Astrocyte (in vitro differentiated cells and primary cell): ENCODE measurements at regions not wholly inside any gene's neighbourhood (a gene's known extent, or its start where the extent isn't known, plus 50 kb on each side); places are given as distances from the start of the nearest gene placed in this dataset.

Experiments used
- DNase-seq: peaks from one replicate; pipeline ENCODE4 v3.0.0-alpha.2; 2010; ENCODE audit warnings: low read depth
- FAIRE-seq: peaks from 2 replicates; lab custom pipeline; 2011; peaks lifted over from hg19 to GRCh38; lab: Jason Lieb, UNC
- H2AFZ ChIP-seq: 2 replicates; pipeline ENCODE4 v1.6.0; 2012; ENCODE audit warnings: low read depth, low read length, inconsistent platforms
- H3K27ac ChIP-seq: 2 replicates; pipeline ENCODE4 v1.5.1; 2011; ENCODE audit warnings: low read depth, low read length, inconsistent platforms
- H3K27me3 ChIP-seq: 2 replicates; pipeline ENCODE4 v1.6.0; 2011; ENCODE audit warnings: low read length, inconsistent platforms; ENCODE audit not compliant: insufficient read depth
- H3K36me3 ChIP-seq: 2 replicates; pipeline ENCODE4 v1.5.1; 2011; ENCODE audit warnings: low read length, inconsistent platforms; ENCODE audit not compliant: insufficient read depth
- H3K4me1 ChIP-seq: 2 replicates; pipeline ENCODE4 v1.5.1; 2011; ENCODE audit warnings: low read length, inconsistent platforms; ENCODE audit not compliant: insufficient read depth
- H3K4me2 ChIP-seq: 2 replicates; pipeline ENCODE4 v1.6.0; 2012; ENCODE audit warnings: low read length, inconsistent platforms
- H3K4me3 ChIP-seq: 2 replicates; pipeline ENCODE4 v1.5.1; 2011; ENCODE audit warnings: low read depth, mild to moderate bottlenecking, low read length, inconsistent platforms; ENCODE audit not compliant: insufficient read depth
- H3K79me2 ChIP-seq: 2 replicates; pipeline ENCODE4 v1.6.0; 2012; ENCODE audit warnings: mild to moderate bottlenecking, low read length, inconsistent platforms; ENCODE audit not compliant: insufficient read depth
- H3K9ac ChIP-seq: 2 replicates; pipeline ENCODE4 v1.6.0; 2012; ENCODE audit warnings: mild to moderate bottlenecking, low read length, inconsistent platforms
- H3K9me3 ChIP-seq: 2 replicates; pipeline ENCODE4 v1.5.1; 2012; ENCODE audit warnings: low read depth, mild to moderate bottlenecking, low read length, inconsistent platforms; ENCODE audit not compliant: insufficient read depth
- H4K20me1 ChIP-seq: 2 replicates; pipeline ENCODE4 v1.6.0; 2012; ENCODE audit warnings: low read length, inconsistent platforms; ENCODE audit not compliant: insufficient read depth
- H3K27ac Mint-ChIP-seq: one replicate; pipeline ENCODE4 v1.8.0; 2021; ENCODE audit warnings: mild to moderate bottlenecking, mixed read lengths; ENCODE audit not compliant: unreplicated experiment
- H3K27me3 Mint-ChIP-seq: one replicate; pipeline ENCODE4 v1.8.0; 2021; ENCODE audit warnings: low read depth, mixed read lengths; ENCODE audit not compliant: unreplicated experiment
- H3K36me3 Mint-ChIP-seq: one replicate; pipeline ENCODE4 v1.8.0; 2021; ENCODE audit warnings: low read depth, mixed read lengths; ENCODE audit not compliant: unreplicated experiment
- H3K4me1 Mint-ChIP-seq: one replicate; pipeline ENCODE4 v1.8.0; 2021; ENCODE audit warnings: low read depth, mixed read lengths; ENCODE audit not compliant: unreplicated experiment
- H3K4me3 Mint-ChIP-seq: one replicate; pipeline ENCODE4 v1.8.0; 2021; ENCODE audit warnings: mild to moderate bottlenecking, moderate library complexity, mixed read lengths; ENCODE audit not compliant: unreplicated experiment
- H3K9me3 Mint-ChIP-seq: one replicate; pipeline ENCODE4 v1.8.0; 2021; ENCODE audit warnings: mild to moderate bottlenecking, mixed read lengths; ENCODE audit not compliant: unreplicated experiment
- CTCF ChIP-seq: IDR thresholded peaks from 2 replicates; pipeline ENCODE4 v1.5.1; 2011; ENCODE audit warnings: low read depth, mild to moderate bottlenecking, inconsistent platforms, low read length, moderate library complexity; ENCODE audit not compliant: insufficient read depth
- EZH2 ChIP-seq: IDR thresholded peaks from 2 replicates; pipeline ENCODE4 v1.6.1; 2012; ENCODE audit warnings: mild to moderate bottlenecking, low read length, inconsistent platforms; ENCODE audit not compliant: insufficient read depth

GRCh38 chr15:29458361-29458760, 188.7 kb upstream of the NSMCE3 start:
- DNase-seq (no peak), FAIRE-seq (no peak)
- Histone ChIP-seq H3K9me3 (no peaks in the 10 kb centered on the region), H3K9ac (no peak overlapping the region), H3K79me2 (no peaks in the 10 kb centered on the region), H3K27me3 (no peaks in the 10 kb centered on the region), H2AFZ (no peak overlapping the region), H3K4me2 (no peak overlapping the region), H3K4me3 (no peak overlapping the region), H3K4me1 (no peaks in the 10 kb centered on the region), H4K20me1 (no peaks in the 10 kb centered on the region), H3K36me3 (no peaks in the 10 kb centered on the region), H3K27ac (no peak overlapping the region)
- Mint-ChIP-seq H3K4me3 (no peak overlapping the region), H3K36me3 (no peaks in the 10 kb centered on the region), H3K27me3 (no peaks in the 10 kb centered on the region), H3K9me3 (no peaks in the 10 kb centered on the region), H3K4me1 (no peaks in the 10 kb centered on the region), H3K27ac (no peak overlapping the region)
- TF ChIP-seq EZH2 (no peak), CTCF (no peak)

- Histone ChIP-seq H3K36me3 (no peaks in the 10 kb centered on the region), H3K79me2 (no peaks in the 10 kb centered on the region), H3K27ac (no peak overlapping the region), H3K4me3 (no peak overlapping the region), H3K4me2 (no peak overlapping the region), H3K9ac (no peak overlapping the region), H3K27me3 (no peaks in the 10 kb centered on the region), H3K4me1 (no peaks in the 10 kb centered on the region), H3K9me3 (no peaks in the 10 kb centered on the region), H4K20me1 (no peaks in the 10 kb centered on the region), H2AFZ (no peak overlapping the region)
- DNase-seq (no peak), FAIRE-seq (no peak)
- TF ChIP-seq CTCF (no peak), EZH2 (no peak)
- H3K4me1 Mint-ChIP-seq, result peaks cover 4% of the 10 kb centered on the region
- no peaks in the 10 kb centered on the region for H3K27me3 Mint-ChIP-seq
- no peaks in the 10 kb centered on the region for H3K36me3 Mint-ChIP-seq
- H3K27ac Mint-ChIP-seq, result no peak overlapping the region
- H3K9me3 Mint-ChIP-seq, result no peaks in the 10 kb centered on the region
- no peak overlapping the region for H3K4me3 Mint-ChIP-seq
Measured at GRCh38 chr15:29457729-29458128, 188.1 kb upstream of the NSMCE3 start.

GRCh38 chr15:29456964-29457363, 187.3 kb upstream of the NSMCE3 start:
- H3K4me1 Mint-ChIP-seq, result peaks cover 8% of the 10 kb centered on the region
- Histone ChIP-seq H3K4me2 (no peak overlapping the region), H3K4me3 (no peak overlapping the region), H3K27ac (no peak overlapping the region), H3K4me1 (no peaks in the 10 kb centered on the region), H3K79me2 (no peaks in the 10 kb centered on the region), H3K36me3 (no peaks in the 10 kb centered on the region), H3K27me3 (no peaks in the 10 kb centered on the region), H2AFZ (no peak overlapping the region), H3K9me3 (no peaks in the 10 kb centered on the region), H4K20me1 (no peaks in the 10 kb centered on the region), H3K9ac (no peak overlapping the region)
- H3K36me3 Mint-ChIP-seq, result no peaks in the 10 kb centered on the region
- H3K27ac Mint-ChIP-seq, result no peak overlapping the region
- no peak for TF ChIP-seq EZH2
- no peak for TF ChIP-seq CTCF
- no peaks in the 10 kb centered on the region for H3K27me3 Mint-ChIP-seq
- FAIRE-seq (no peak), DNase-seq (no peak)
- H3K9me3 Mint-ChIP-seq, result no peaks in the 10 kb centered on the region
- no peak overlapping the region for H3K4me3 Mint-ChIP-seq
